GM18861 (cell line): ENCODE measurements at regions not wholly inside any gene's neighbourhood (a gene's known extent, or its start where the extent isn't known, plus 50 kb on each side); places are given as distances from the start of the nearest gene placed in this dataset.

Source experiments
- ATAC-seq: cut with Tn5 transposase; IDR thresholded peaks from one replicate; pipeline ENCODE4 v1.9.1; 2021; ENCODE audit not compliant: unreplicated experiment

DNA sequence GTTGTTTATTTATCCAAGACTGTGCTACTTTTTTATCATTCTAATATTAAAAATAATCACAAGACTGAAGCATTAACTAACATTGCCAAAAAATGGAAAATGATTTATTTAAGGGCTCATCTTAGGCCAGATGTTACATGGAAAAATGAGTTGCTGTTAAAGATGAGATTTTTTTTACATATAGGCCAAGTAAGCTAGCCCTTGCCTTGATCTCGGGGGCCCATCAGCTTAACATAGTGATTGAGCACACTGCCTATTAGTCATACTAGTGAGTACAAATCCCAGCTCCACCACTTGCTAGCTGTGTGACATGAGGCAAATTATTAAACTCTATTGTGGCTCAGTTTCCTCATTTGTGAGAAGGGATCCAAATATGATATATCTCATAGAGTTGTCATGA lies 275.9 kb upstream of the SNX7 start:
- ATAC-seq: no peak

DNA sequence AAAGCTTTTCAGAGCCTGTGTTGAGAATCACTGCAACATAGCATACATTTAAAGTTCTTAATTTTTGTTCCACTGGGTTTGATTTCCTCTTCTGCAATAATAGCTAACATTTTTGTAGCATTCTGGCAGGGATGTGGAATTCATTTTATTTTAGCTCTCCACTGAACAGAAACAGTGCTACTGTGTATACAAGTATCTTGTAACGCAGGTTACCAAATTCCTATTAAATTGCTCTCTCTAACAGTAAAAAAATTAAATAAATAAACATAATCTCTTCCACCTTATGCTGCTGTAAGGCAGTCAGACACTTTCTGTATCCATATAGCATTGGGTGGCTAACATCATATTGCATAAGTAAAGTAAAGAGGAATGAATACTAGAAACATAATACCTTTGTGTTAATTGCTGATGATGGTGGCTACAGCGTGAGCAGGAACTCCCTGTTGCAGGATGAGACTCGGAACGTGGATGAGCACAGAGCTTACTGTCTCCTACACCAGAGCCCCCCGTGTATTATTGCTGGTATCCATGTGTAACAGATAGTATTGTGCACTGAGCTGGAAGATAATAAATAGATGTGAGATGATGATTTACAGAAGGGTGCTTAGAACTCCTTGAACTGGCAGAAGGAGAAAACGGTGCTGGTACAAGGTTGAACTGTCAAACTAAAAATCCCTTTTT lies 276.9 kb upstream of the SNX7 start:
- no peak for ATAC-seq

DNA sequence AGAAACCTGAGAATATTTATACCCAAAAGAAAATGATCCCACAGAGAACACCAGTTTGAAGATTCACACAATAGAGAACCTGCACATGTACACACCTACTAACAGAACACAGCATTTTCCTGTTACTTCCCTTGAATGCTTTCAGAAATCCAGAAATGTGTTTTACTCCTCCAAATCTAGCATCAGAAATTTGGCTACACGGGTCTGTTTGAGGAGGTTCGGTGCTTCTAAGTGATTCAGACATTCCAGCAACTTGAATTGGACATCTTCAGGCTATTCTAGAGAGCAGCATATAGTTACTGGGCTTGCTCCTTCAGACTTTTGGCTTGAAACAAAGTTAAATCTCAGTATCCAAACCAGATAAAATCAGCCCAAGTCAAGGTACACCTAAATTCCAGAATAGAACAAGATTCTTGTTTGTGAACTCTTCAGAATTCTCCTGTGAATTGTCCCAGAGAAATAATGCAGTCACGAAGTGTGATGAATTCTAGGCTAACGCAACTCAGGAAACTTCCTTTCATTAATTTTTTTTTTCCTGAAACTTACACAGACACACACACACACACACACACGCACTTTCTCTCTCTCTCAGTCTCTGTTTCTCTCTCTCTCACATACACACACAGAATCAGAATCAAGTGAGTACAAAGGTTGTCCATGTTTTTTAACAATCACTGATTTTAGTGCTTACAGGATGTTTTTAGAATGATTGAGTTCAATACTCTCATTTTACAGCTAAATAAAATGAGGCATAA lies 278.4 kb upstream of the SNX7 start:
- ATAC-seq: no peak

DNA sequence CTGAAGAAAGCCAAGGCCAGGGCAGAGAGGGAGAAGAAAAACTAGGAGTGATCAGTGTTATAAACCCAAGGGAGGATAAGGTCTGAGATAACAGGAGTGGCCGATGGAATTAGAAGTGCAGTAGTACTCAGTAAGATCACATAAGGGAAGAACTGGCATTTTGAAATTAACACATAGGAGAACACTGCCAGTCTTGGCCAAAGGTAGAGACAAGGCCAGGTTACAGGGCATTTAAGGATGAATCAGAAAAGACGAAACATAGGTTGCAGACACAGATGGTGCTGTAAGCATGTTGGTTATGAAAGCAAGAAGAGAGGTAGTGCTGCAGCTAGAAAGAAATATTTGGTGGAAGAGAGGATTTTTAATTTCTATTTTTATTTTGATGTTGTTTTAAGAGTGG lies 278.9 kb upstream of the SNX7 start:
- ATAC-seq: no peak

- no peak for ATAC-seq
These were observed 287.4 kb upstream of the SNX7 start for GRCh38 chr1:98374098-98374497.

DNA sequence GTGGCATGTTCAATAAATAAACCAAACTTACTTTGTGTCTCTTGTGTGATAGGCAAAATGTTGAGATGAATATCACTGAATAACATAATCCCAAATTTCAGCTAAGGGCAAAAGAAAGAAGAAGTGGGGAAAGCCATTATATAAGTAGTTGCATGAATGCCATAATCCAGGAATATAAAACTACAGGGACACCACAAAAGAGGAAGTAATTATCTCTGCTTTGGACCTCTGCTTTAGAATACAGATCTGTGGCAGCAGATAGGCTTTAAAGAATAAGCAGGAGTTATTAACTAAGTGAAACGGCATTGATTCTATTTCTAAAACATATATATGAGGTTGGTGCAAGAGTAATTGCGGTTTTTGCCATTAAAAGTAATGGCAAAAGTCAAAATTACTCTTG lies 288.5 kb upstream of the SNX7 start:
- no peak for ATAC-seq

- no peak for ATAC-seq
These were observed 289.8 kb upstream of the SNX7 start for GRCh38 chr1:98371764-98372163.

DNA sequence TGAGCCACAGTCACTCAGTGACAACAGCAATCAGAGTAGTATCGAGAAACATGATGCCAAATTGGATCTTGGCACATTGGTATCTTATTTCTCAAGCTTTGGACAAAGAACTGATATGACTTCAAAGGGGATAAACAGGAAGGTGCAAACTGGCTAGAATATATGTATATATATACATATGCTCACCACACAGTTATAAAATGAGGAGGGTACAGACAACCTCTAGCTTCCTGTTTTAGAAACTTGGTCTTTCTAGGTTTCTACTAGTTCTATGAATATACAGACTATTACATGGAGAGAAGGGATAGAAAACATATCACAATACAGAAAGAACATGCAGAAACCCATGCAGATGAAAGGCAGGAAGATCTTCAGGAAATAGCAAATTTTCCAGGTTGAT lies 292.1 kb upstream of the SNX7 start:
- no peak for ATAC-seq

- ATAC-seq: no peak
These were observed 292.5 kb upstream of the SNX7 start for GRCh38 chr1:98368995-98369394.

GRCh38 chr1:98367426-98367825 lies 294.1 kb upstream of the SNX7 start:
- no peak for ATAC-seq

GRCh38 chr1:98366343-98366742 lies 295.2 kb upstream of the SNX7 start:
- ATAC-seq: no peak

DNA sequence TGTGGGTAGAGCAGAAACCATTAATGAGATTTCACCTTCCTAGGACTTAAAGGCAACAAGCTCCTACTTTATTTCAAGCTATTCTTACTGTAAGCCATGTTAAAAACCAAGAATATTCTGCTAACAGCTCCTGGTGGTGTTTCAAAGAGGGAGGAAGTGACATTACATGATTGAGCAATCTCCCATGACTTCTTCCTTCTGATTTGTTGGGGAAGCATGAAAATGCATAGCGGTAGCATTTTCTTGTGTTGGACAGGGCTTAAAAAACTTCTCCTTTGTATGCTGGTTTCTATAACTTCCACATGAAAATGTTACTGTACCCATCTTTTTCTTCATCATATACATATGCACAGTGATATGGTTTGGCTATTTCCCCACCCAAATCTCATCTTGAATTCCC lies 297.0 kb upstream of the SNX7 start:
- ATAC-seq: no peak

DNA sequence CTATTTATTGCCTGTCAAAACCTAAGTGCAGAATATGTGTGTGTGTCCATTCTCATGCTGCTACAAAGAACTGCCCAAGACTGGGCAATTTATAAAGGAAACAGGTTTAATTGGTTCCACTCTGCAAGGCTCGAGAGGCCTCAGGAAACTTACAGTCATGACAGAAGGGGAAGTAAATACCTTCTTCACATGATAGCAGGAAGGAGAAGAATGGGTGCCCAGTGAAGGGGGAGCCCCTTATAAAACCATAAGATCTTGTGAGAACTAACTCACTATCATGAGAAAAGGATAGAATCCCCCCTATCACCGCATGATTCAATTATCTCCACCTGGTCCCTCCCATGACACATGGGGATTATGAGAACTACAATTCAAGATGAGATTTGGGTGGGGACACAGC lies 300.7 kb upstream of the SNX7 start:
- ATAC-seq: no peak

- no peak for ATAC-seq
These were observed 305.7 kb upstream of the SNX7 start for GRCh38 chr1:98355656-98356383.

GRCh38 chr1:98352378-98352777 lies 309.1 kb upstream of the SNX7 start:
- no peak for ATAC-seq

DNA sequence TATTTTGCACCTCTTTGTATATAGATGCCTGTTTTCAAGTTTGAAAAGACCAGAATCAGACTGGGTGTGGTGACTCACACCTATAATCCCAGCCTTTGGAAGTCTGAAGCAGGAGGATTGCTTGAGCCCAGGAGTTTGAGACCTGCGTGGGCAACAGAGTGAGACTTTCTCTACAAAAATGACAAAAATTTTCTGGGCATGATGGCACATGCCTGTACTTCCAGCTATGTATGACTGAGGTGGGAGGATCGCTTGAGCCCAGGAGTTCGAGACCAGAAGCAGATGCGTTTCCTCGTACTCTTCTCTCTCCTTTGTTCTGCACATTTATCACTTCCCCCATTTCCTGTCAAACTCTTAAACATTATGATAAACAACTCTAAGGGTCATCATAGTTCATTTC lies 310.0 kb upstream of the SNX7 start:
- no peak for ATAC-seq

DNA sequence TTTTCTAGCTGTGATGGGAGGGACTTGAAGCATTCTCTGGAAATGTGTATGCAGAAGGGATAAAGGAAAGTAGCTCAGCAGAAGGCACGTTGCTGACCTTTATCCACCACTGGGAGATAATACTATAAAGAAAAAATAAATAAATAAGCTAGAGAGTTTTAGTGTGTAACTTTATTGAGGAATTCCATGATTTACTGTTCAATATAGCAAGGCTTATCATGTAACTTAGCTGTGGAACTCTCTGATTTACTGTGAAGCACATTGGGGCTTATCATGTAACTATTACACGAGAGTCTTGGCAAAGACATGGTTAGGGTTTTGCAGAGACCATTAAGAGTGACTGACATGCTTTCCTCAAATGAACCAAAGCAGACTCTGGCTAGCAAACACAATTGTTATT lies 316.1 kb upstream of the SNX7 start:
- ATAC-seq: no peak

DNA sequence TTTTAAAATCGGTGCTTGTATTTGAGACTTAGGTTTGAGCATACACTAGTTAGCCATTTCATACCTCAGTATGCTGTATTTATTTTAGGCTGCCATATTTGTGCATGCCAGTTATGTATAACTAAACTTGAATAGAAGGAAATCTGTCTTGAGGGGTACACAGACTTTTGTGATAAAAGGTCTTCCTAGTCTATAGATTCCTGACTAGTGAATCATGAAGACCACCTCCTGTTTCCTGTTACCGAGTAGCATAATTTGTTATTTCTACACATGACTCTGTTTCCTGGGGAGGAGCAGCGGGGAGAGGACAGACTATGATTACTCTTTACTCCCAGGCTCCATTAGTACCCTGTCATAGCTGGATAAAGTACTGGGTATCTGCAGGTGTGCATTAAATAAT lies 316.8 kb upstream of the SNX7 start:
- no peak for ATAC-seq

DNA sequence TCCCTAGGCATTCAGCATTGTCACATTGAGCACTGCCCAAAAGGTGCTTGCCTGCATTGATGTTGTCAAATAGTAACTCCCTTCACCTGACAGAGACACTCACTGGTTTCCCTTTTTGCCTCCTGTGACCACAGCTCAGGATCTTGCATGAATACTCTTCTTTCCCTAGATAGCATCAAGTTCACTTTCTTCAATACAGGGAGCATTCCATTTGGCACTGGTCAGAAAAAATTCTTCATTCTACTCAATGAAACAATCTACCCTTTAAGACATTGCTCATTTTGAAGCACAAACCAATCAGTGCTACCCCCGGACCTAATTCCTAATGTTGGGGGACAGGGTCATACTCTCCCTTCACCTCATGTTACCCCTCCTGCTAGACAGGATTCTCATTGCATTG lies 319.0 kb upstream of the SNX7 start:
- ATAC-seq: no peak

DNA sequence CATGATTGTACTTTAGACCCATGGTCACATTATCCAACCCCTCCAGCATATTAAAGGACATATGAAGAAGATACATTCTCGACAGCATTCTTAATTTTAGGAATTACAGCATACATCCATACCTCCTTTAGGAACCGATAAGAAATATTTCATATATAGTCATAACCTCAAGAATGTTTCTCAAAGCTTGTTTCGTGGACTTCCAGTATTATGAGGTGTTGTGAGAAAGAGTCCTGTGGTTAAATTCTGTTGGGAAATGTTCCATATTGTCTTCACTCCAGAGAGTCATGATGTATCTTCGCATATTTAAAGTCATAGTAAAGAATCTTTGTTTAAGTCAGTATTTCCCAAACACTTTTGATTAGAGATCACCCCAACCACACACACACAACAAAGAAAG lies 321.0 kb upstream of the SNX7 start:
- ATAC-seq: no peak

GRCh38 chr1:98336472-98337083 lies 324.9 kb upstream of the SNX7 start:
- ATAC-seq: no peak

- no peak for ATAC-seq
These were observed 327.6 kb upstream of the SNX7 start for GRCh38 chr1:98333936-98334335.
